Prostate gland (tissue), 2 donors: ENCODE measurements at regions not wholly inside any gene's neighbourhood (a gene's known extent, or its start where the extent isn't known, plus 50 kb on each side); places are given as distances from the start of the nearest gene placed in this dataset.

Source experiments
- CTCF ChIP-seq, 4 experiments: fragments of 200-600 bp in 2 of 4; fragments of 450-650 bp in 2 of 4; sonication (generic) in 2 of 4; IDR thresholded peaks; 1 replicate in 3 of 4; 2 replicates in 1 of 4; pipeline ENCODE4 v1.5.1; 2016 to 2019; ENCODE audit warnings: antibody characterized with exemption in 4 of 4, mild to moderate bottlenecking in 2 of 4, moderate library complexity in 2 of 4
- POLR2A ChIP-seq: fragments of 450-650 bp; IDR thresholded peaks from one replicate; pipeline ENCODE4 v1.6.1; 2016; ENCODE audit warnings: antibody characterized with exemption, mild to moderate bottlenecking

- TF ChIP-seq CTCF (IDR thresholded peaks at IDR 0.05) (no peak), POLR2A (no peak)
Measured at GRCh38 chr1:219374046-219374566, 200.4 kb downstream of the LYPLAL1 start.
